ENCODE measurements at regions not wholly inside any gene's neighbourhood (a gene's known extent, or its start where the extent isn't known, plus 50 kb on each side); places are given as distances from the start of the nearest gene placed in this dataset.

- DNase-seq (ENCODE audit: extremely low read depth, low read depth, low spot score) = no peak
Observed at GRCh38 chr5:167482555-167482954, 808.9 kb upstream of the WWC1 start.

DNA sequence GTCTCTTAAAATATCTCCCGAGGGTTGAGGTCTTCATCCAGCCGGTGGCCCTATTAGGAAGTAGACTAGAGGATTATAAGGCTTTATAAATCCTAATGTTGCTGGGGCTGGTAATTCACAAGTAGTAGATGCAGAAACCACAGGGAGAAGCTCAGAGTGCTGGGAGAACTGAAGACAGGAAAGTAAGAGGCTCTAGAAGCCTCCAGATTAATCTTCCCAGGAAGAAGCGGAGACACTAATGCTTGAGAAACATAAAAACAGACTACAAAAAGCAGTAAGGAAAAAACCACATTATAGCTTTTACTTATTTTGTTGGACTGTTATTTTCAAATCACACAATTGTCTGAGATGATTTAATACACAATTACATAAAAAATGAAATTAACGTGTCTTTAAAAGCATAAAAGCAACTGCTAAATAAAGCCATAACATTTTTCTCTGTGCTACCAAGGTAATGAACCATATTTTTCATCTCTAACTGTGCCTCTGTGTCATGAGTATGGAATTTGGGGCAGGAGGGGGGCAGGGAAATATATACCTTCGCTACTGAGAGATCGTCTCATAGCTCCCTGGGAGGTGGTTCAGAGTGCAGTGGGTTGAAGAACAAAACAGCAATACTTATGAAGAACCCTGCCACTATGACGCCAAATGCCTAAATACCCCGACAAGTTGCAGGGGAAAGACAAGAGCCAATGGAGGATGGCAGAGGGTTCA lies 806.2 kb upstream of the WWC1 start:
- DNase-seq (ENCODE audit: extremely low read depth, low read depth, low spot score) = no peak

GRCh38 chr5:167488371-167488770 lies 803.1 kb upstream of the WWC1 start:
- no peak for DNase-seq (ENCODE audit: extremely low read depth, low read depth, low spot score)

GRCh38 chr5:167489202-167489601 lies 802.2 kb upstream of the WWC1 start:
- DNase-seq (ENCODE audit: extremely low read depth, low read depth, low spot score) = no peak

DNA sequence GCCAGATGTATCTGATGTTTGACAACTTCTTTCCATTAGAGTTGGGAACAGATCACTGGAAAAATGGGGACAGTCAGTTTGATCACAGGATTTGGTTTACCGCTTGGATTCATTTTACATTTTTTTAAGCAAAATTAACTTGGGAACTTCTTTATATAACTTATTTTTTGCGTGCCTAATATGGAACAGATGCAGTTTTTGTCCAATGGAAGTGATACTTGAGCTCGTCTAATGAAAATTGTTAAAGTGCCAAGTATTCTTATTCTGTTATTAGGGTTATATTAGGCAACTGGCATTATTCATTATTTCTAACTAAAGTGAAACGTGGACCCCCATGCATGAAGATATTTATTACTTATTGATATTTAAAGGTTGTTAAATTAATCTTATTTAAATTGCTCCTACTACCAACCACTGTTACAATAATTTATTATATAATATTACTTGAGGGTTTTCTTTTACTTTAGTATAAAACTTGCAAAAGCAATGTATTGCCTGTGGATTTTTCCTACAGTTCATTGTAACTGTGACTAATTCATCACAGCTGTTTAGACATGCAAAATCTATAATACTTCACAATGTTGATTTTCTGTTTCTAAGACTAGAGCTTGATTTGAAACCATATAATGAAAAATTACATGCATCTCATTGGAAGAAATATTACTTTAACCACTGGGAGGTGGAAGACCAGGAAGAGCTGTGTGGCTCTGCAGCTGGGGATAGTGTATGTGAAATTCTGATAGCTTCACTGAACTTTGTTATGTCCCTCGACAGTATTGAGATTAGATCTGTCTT lies 787.3 kb upstream of the WWC1 start:
- DNase-seq (ENCODE audit: extremely low read depth, low read depth, low spot score) = no peak

DNA sequence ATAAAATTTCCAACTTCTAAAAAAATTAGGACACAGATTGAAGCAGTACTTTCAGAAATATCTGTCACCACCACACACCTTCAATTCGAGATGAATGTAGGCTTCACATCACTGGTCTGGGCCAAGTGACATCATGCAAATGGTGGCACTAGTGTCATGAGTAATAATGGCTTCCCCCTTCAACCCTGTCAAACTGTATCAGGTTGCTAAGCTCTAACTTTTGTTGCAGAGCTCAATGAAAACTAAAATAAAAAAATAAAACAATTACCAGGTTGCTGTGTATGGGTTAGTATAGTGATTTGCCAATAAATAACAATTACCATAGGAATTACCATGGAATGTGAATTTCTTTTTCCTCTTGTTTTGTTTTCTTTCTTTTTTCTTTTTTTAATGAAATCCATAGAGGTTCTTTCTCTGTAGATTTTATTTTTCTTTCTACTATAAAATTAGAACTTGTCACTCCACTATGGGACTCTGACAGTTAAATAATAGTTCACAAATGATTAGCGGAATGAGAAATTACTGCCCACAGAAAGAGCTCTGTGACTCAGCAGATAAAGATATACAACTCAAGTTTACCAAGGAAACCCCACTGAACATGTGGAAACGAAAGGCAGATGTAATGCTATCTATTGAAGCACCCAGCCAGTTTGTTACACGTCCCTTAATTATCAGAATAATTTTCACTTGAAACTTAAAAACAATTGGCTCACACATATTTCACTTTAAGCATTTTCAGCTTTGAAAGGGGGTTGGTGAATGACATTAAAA lies 783.8 kb upstream of the WWC1 start:
- no peak for DNase-seq (ENCODE audit: extremely low read depth, low read depth, low spot score)

DNA sequence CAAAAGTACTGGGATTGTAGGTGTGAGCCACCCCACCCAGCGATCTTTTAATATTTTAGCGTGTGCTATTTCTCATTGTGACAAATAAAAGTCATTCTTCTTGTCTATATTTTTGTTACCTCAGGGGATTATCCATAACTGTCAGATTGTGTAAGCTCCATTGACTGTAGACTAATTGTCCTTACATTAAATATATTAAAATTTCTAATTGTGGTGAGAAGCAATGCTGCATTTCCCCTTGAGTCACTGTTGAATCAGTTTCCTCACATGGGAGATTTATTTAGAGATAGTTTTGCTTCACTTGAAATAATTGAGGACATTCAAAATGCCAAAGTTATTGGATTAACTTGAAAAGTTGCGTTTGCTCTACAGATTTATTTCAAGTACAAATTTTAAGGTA lies 782.4 kb upstream of the WWC1 start:
- no peak for DNase-seq (ENCODE audit: extremely low read depth, low read depth, low spot score)

DNA sequence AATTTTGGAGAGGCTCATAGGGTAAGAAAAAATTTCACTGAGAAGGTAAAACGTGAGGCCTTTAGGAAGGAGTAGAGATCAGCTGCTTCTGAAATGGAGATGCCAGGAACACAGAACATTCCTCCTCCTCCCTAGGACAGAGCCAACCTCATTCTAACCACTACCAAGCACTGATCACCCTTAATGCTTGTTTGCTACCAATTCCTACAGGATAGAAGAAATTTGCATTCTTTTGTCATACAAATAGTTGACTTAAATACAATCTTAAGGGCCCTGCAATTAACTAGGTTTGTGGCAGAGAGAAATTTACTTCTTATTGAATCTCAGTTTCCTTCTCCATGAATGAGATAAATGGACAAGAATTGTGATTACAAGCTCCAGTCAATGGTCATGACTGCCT lies 780.2 kb upstream of the WWC1 start:
- DNase-seq (ENCODE audit: extremely low read depth, low read depth, low spot score) = no peak

DNA sequence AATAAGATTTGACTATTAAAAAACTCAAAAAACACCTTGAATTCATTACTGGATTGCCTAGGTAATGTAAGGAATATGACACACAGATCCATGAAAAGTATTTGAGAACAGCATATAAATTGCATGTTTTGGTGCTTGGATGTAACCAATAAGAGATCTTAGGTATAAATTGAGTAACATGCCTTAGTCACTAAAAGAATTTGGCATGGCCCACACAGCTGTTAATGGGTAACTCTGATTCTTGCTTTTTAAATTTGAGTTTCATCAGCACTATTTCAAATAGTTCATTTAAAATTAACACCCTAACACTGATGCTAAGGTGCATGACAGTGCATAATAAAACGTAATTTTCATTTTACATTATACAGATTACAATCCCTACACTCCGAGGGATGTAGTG lies 779.3 kb upstream of the WWC1 start:
- no peak for DNase-seq (ENCODE audit: extremely low read depth, low read depth, low spot score)

DNA sequence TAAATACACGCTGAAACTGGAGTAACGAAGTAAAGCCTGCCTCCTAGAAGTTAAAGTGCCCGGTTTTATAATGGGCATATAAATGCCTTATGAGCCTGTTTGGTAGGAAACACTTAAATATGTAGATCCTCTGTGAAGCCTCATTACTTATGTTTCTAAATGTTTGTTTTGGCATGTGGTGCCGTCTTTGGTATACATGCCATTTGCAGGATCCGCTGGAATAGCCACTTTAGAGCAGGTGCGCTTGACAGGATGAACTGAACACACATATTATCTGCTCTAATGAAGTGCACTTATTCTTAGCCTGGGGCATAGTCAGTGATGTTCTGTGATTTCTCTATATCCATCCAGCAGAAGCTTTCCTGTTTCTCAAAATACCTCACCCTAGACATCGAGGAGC lies 778.1 kb upstream of the WWC1 start:
- no peak for DNase-seq (ENCODE audit: extremely low read depth, low read depth, low spot score)

DNA sequence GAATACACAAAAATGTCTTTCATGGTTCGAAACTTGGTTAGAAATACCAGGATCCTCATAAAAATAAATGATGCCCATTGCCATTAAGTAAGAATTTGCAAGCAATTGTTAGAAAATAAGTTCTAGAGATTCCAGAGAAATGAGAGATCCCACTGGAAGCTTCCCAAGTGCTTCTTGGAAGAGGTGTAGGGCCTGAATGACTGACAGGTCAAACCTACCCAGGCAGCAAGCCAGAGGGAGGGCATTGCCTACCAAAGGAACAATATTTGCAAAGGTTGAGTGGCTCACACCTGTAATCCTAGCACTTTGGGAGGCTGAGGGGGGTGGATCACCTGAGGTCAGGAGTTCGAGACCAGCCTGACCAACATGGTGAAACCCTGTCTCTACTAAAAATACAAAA lies 777.0 kb upstream of the WWC1 start:
- no peak for DNase-seq (ENCODE audit: extremely low read depth, low read depth, low spot score)

DNA sequence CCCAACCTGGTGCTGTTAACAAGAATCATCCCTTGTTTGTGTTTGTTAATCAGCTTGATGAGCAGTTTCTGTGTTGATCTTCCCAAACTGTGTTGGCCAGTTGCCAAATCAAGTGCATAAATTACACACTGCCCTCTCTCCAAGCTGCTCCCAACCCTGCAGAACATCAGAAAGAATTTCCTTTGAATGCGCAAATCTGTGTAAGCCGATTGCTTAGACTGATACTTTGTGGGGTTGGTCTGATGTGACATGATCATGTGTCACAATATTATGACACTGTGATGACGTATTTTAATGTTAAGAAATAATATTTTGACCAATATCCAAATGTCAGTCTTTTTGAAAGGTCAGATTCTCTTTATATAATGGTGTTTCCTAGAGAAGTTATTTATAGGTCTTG lies 766.4 kb upstream of the WWC1 start:
- no peak for DNase-seq (ENCODE audit: extremely low read depth, low read depth, low spot score)

DNA sequence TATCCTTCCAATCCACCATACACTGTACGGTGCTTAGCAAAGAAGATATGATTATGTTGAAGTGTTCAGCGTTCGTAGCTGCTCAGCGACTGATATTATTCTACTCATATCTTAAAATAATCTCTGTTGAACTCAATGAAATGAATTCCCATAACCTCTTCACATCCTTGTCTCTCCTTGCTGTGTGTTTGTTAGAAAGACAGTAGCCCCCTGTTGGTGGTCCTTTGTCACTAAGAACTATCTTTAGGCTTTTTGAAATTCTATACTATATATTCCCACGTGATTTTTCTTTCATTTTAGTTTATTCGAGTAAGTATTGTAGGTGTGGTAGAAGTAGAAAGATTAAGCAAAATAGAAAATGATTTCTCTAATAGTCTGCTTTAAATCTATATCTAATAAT lies 762.8 kb upstream of the WWC1 start:
- no peak for DNase-seq (ENCODE audit: extremely low read depth, low read depth, low spot score)

GRCh38 chr5:167530548-167530947 lies 760.9 kb upstream of the WWC1 start:
- DNase-seq (ENCODE audit: extremely low read depth, low read depth, low spot score) = no peak

DNA sequence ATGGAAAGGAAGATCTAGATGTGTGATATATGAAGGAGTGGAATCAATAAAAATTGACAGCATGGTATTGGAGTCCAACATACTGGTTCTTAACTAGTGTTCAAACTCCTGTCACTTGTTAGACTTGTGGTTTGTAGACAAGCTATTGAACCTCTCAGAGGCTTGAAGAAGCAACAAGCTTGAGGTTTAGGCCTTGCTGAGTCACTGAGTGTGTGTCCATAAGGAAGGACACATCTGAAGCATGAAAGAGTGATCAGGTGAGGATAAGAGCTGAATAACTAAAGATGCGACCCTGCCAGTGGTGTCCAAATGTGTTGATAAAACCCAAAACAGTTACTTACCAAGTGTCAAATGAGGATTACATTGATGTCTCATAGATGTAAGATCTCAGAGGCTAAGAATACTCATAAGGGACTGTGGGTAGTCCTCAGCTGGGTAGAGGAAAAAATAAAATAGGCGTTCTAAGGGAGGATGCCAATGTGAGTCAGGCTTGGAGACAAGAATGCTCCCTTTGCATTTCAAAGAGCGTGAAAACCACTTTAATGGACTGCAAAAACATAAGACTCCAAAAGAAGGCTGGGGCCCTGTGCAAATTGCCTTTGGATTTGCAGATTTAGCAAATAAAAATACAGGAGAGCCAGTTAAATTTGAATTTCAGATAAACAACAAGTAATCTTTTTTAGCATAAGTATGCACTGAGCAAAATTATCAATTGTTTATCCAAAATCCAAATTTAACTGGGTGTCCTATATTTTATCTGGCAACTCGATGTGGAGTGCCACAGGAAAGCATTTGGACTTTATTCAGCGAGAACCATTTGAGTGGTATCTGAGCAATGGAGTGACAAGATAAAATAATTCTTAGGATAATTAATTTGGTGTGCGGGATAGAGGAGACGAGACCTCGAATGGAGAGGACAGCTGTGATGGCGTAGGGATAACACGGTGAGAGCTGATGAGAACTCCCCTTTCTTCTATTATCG lies 757.3 kb upstream of the WWC1 start:
- DNase-seq (ENCODE audit: extremely low read depth, low read depth, low spot score) = no peak

DNA sequence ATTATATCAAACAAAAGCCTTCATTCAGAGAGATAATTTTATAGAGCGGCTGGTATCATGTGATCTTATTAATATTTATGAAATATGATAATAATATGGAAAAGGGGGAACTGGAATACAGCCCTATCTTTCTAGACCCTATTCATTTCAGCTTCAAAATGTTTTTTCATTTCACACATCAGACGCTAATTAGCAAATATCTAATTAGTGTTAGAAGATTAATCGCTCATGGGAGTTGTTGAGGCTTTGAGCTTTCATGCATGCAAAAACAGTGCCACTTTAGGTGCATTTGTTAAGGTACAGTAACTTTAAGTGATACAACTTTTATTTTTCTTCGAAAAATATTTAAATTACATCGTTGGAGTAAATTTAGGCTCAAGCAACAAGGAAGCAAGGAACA lies 751.7 kb upstream of the WWC1 start:
- DNase-seq (ENCODE audit: extremely low read depth, low read depth, low spot score) = no peak

GRCh38 chr5:167546270-167546669 lies 745.2 kb upstream of the WWC1 start:
- DNase-seq (ENCODE audit: extremely low read depth, low read depth, low spot score) = no peak

- DNase-seq (ENCODE audit: extremely low read depth, low read depth, low spot score) = no peak
Observed at GRCh38 chr5:167552356-167552755, 739.1 kb upstream of the WWC1 start.

DNA sequence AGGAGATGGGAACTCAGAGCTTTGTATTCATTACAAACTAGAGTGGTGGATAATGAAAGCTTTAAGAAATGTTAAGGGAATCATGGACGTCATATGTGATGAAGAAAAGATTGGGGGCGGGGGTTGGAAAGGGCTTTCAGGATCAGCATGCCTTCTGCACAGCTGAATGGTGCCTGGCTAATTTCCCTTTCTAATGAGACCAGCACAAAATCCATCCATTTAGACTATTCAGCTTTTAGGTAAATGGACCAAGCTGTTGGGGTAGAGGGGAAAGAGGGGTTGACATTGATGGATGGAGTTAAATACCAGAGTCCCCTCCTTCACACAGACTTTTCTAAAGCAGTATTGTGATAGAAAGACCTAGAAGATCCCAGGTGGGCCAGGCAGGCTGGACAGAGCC lies 737.9 kb upstream of the WWC1 start:
- DNase-seq (ENCODE audit: extremely low read depth, low read depth, low spot score) = no peak

DNA sequence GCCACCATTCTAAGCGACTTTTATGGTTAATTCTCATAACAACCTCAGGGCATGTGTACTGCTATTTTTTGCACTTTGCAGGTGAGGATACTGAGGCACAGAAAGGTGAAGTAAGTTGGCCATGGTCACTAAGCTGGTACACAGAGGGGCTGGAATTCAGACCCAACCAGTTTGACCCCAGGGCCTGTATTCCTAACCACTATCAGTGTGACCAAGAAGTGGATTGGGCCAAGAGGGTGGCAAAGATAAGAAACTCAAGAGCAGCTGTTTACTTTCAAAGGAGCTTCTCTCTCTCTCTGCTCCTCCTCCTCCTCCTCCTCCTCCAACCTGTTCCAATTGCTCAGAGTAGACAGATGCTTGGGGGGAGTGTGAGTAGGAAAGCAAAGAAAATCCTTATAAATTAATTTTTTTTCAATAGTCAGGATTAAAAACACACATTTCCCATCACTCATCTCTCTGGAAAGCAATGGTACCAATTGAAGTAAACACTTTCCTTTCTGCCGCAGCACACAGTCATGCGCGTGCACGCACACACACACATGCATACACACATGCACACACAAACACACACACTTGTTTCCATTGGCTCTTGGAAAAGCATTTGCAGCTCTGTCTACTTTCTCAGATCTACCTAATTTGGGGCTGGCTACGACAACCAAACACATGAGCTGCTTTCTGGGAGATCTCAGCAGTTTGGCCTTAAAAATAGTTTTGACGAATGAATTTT lies 736.7 kb upstream of the WWC1 start:
- DNase-seq (ENCODE audit: extremely low read depth, low read depth, low spot score) = no peak
